GM19395 (cell line): ENCODE measurements at regions not wholly inside any gene's neighbourhood (a gene's known extent, or its start where the extent isn't known, plus 50 kb on each side); places are given as distances from the start of the nearest gene placed in this dataset.
"Not testable (repeated sequence)": the region's sequence is repeated elsewhere in the genome, so short reads cannot be mapped to it uniquely, and the experiment has no call there.

Experiments
- ATAC-seq: cut with Tn5 transposase; IDR thresholded peaks from one replicate; pipeline ENCODE4 v1.9.1; 2021; ENCODE audit warnings: mild to moderate bottlenecking, moderate library complexity; ENCODE audit not compliant: unreplicated experiment

DNA sequence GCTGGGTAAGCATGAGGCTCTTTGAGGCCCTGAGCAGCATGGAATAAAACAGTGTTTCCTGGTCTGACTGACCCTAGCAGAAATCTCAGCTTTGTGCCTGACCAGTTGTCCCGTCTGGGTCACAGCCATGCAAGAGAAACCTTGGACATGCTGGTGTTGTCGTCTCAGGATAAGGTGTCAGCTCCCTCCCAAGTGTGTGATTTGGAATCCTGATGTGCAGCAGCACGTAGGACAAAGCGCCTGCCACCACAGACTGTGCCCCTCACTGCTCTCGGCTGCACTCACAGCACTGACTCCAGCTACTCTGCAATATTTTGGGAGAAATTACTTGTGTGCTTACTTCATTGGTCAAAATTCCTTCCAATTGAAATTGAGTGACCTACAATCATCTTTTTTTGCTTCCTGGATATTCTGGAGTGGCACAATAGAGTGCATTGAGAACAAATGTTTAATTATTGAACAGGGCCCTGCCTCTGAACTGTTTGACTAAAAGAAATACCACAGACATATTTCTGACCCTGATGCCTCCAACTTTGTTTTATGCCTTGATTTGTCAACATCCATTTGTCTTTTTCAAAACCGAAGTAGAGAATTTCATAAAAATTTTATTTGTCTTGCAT, 352.4 kb downstream of the SOCS6 start:
- ATAC-seq = no peak

DNA sequence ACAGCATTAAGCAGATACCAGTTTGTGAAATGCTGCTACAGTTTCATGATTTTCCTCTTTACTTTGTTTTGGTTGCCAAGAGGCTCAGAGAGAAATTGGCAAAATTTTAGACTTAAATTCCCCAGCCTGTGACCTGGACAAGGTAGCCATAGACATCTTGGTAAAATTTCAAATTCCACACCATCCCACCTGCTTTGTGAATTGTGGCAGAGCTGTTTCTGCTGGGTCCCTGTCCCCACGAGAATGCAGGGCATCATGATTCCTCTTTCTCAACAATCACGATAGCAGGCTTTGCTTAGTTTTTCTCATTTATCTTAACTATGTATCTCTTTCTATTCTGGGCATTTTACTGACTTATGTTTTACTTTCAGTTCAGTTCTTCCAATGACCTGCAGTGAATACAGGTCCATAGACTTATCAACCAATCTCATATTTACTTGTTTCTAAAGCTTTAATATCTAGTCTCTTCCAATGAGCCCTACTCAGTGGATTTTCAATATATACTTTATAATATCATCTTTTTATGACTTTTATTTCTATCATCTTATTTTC, 351.6 kb downstream of the SOCS6 start:
- no peak for ATAC-seq

DNA sequence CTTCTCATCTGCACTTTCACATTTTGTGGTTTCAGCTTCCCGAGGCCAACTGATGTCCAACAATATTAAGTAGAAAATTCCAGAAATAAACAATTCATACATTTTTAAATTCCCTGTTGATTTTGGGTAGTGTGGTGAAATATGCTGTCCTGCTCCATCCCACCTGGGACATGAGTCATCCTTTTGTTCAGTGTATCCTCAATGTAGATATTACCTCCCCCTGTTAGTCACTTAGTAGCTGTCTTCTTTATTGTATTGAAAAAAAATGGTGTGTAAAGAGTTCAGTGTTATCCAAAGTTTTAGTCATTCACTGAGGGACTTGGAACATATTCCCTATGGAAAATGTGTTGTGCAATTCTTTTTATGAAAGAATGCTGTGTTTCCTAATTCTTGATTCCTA, 348.1 kb downstream of the SOCS6 start:
- no peak for ATAC-seq

DNA sequence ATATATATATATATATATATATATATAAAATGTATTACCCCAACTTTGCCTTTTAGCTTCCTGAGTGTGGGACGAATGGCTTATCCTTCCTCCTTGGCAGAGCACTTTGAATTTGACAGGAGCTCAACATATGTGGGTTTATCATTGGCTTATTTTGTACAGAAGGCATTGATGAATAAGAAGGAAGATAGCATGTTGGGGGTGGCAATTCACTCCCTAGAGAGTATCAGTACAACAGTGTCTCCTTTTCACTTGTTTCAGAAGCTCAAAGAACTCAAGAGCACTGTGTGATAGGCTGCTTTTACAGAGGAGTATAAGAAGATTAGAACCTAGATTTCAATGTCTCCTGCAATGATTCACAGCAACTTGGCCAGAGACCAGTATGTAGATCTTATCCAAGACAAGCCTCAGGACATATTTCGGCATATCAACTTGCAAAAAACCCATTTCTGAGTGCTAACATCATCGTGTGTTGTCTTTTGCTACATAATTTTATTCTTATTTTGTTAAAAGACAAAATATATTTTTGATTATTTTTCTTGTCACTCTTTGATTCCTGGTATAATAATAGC, 345.8 kb downstream of the SOCS6 start:
- ATAC-seq = no peak

DNA sequence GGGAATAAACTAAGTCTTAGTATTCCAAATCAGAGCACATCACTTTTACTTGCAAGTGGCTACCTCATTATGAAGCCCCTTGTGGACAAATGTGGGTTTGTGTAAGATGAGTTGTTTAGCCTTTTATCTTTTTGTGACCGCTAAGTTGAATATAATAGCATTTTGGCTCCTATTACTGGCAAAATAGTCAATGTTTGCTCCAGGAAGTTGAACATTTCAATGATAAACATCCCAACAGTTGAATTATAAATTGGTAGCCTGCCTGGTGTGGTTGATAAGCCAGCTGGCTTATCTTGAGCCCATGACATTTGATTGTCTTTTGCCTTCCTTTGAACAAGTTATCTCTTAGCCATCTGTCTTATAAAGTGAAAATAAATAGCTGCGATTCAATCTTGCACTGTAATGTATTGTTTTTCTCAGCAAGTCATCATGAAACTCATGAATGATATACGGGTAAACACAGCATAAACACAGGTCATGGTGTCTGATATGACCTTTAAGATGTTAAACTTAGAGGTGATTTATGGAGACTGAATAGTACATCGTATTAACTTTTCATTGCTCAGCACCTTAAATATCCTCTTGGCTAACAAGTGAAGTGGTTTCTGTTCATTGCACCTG, 338.4 kb downstream of the SOCS6 start:
- no peak for ATAC-seq

DNA sequence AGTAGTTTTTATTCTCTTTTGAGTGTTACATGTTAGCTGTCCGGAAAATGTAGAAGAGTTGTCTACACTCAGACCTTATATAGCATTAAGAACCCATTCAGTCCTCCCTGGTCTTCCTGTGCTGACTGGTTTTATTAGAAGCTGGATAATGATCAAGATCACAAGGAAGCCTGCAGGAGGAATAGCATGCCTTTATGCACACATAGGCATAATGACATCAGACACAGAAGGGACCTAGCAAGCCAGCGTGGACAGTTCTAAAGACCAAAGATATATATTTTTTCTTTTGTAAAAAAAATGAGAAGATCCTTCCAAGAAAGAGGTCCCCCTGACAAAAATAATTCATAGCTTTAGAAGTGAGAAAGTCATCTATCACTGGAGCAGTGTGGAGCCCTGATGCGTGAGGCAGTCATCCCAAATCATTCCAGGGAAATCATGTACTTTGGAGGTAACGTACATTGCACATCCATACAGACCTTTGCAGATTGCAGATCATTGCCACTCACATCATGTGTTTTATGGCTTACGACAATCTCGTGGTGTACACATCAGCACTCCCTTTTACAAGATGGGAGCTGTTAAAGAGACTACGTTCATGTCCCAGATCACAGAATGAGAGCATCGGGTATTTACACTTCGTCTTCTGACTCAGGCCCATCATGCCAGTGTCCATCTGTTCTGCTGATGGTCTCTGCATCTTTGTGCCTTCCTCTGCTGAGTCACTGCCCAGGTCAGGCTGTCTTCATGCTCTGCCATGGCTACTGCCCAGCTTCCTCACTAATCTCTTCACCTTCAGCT, 334.0 kb downstream of the SOCS6 start:
- ATAC-seq = no peak

DNA sequence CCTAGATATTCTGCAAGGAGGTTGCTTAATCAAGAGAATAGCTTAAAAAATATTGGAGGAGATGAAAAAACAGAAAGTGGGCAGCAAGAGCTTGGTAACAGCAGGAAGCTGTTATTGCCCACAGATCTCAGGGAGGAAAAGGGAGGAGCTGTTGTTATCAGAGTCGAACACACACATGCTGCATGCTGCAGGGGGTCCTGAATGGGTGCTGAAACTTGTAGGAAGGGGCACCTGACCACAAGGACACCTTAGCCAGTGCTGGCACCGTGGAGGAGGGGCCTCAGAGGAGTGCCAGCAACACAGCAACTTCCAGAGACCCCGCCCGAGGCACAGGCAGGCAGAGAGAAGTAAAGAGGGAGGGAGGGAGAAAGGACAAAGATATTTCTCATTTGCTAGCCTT, 332.9 kb downstream of the SOCS6 start:
- ATAC-seq = no peak

DNA sequence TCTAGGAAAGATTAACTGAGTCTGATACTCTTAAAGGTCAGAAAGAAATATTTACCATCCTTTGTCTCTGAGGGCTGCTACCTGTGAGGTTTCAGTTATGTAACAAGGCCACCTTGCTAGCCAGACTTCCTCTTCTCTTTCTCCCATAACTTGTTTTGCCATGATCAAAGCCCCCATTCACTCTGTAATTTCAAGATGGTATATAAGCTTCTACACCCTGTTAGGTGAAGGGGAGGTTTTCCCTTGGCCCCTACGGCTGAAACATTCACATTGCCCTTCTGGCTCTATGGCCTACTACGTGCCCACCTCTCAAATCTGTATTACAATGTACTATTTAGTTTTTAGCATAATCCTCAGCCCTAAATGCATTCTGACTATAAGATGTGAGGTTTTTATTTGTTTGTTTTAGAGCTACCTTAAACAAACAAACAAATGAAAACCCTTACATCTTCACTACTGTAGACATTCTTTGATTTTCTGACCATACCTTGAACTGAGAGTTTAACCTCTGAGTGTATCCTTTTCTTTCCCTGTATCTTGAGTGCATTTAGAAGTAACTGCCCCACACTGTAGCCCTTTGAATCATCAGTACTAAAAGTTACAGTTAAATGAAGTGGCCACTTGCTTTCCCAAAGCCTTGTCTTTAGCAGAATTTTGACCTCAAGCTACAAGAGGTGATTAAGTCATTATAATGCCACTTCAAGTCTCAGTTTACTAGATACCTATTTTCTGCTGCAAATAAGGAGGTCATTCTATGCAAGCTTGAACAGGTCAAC, 332.2 kb downstream of the SOCS6 start:
- ATAC-seq = no peak

DNA sequence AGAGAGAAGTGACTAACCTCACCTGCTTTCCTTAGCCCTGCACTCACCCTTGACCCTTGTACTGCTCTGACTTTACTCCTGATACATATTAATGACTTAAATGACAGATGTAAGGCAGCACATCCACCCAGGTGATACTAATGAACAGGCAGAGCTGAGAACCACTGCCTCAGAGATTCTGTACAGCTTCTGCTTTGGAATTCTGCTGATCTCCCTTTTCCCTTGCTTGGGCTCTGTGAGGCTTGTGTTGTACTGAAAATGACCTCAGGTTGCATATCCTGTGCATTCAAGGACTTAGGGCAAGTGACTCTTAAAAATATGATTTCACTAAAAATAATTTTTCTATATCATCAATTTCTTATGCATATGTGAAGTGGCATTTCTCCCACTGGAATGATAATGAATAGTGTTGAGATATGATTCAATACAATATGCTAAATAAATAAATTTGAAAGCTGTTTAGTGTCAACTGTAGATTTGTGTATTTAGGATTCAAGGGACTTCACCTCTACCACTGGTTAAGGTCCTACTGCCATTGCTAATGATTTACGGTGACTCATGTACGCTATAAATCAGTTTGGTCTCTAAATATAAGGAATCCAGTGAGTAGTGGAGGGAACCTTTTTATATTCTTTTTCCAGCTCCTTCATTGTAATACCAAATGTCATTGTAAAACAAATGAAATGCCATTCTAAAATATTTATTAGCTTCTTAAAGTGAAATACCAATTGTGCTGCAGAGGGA, 328.3 kb downstream of the SOCS6 start:
- no peak for ATAC-seq

DNA sequence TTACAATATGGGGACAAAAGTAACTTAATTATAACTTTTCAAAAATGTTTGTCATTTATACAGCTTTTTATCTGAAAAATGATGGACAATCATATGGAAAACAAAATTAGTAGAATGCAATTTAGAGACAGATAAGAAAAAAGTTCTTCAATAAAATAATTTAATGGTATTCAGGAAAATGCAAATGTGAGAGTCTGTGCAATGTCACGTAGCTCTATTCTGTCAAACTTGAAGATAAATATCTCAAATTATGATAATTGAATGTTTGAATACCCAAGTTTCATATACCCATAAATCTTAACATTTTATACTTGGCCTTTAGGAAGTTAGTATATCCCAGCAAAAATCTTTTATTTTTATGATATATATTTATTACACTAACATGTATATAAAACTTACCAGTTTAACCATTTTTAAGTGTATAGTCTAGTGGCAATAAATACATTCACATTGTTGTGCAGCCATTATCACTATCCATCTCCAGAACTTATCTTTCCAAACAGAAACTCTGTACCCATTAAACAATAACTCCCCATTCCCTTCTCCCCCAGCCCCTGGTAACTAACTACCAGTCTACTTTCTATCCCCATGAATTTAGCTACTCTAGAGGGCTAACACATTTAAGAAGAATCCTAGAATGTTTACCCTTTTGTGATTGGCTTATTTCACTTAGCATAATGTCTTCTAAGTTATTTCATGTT, 311.5 kb downstream of the SOCS6 start:
- no peak for ATAC-seq

DNA sequence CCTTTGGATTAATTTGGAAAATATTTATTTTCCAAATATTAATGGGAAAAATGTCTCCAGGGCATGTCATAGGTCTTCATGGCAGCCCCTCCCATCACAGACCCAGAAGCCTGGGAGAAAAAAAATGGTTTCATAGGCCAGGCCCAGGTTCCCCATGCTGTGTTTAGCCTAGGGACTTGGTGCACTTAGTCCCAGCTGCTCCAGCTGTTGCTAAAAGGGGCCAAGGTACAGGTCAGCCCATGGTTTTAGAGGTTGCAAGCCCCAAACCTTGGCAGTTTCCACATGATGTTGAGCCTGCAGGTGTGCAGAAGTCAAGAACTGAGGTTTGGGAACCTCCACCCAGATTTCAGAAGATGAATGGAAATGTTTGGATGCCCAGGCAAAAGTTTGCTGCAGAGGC, 309.6 kb downstream of the SOCS6 start:
- ATAC-seq = no peak

DNA sequence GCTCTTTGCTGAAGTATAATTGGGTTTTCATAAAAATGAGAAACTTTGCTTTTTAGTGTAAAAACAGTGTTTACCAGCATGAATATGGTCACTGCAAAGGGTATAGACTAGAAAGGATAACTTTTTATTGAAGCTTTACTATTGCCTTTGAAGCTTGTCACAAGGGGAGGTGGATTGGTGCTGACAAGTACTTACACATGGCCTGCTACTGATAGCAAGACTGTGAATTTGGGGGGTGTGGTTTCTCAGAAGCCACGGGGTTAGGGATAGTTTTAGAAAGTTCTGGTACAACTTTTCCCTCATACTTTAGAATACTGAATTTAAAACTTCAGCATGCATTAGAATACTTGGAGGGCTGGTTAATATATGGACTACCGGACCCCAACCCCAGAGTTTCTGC, 294.1 kb downstream of the SOCS6 start:
- no peak for ATAC-seq

DNA sequence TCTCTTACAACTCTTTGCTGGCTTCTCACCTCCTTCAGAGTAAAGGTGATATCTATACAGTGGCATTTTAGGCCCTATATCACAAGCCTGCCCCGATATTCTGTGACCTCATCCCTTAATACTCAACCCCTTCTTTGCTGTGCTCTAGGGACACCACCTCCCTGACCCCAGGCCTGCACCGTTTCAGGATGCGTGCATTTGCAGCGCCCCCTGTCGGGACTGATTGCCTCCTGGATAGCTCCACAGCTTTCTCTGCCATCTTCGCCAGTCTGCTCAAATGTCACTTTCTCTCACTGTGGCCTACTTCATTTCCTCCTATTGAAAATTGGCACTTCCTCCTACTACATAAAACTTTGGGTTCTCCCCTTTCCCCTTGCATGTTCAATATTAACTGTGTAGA, 289.6 kb downstream of the SOCS6 start:
- no peak for ATAC-seq

DNA sequence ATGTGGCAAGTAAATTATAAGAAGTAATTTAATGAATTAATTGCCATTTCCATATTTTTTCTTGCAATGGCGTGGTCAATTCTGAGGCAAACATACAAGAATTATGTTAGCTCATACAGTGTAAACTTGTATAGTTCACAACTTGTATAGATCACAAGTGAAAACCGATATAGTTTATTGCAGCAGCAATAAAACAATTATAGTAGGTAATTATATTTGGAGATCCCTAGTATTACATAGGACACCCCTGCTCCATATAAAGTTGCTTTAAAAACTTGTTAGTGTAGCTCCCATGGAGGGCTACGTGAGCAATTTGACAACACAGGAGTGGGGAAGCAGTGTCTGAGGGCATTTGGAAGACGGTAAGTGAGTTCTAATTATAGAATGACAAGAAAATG, 288.2 kb downstream of the SOCS6 start:
- no peak for ATAC-seq

DNA sequence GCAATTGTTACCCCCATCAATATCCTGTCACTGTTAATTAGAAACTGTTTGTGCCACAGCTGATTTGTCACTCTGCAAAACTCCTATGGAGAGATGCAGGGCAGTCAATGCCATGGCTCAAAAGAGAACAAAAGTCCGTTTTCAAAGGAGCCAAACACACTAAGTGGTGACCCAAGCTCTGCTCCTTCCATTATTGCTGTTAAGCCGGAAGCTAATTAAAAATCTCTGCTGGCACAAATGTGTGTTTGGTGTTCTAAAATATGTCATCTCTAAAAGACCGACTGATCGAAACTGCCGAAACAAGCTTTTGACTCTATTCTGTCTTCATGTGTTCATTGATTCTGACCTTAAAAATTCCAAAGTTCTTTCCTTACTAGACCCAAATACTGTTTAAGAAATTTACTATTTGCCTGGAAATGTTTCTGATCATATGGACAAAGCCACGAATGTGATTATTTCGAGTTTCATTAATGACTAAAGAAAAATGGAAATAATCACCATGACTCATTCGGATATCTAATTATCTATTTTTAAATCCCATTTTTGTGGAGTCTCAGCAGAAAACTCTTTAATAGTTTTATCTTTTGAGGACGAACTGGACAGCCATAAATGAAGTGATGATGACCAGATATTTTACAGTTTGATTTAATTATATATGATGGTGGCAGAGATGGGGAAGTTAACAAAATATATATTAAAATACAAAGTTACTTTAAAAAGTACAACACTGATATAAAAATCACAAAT, 287.6 kb downstream of the SOCS6 start:
- no peak for ATAC-seq

DNA sequence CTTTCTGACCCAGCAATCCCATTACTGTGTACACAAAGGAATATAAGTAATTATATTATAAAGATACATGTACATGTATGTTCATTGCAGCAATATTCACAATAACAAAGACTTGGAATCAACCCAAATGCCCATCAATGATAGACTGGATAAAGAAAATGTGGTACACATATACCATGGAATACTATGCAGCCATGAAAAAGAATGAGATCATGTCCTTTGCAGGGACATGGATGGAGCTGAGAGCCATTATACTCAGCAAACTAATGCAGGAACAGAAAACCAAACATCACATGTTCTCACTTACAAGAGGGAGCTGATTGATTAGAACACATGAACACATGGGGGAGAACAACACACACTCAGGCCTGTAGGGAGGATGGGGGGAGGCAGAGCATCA, 286.1 kb downstream of the SOCS6 start:
- not testable (repeated sequence) for ATAC-seq

DNA sequence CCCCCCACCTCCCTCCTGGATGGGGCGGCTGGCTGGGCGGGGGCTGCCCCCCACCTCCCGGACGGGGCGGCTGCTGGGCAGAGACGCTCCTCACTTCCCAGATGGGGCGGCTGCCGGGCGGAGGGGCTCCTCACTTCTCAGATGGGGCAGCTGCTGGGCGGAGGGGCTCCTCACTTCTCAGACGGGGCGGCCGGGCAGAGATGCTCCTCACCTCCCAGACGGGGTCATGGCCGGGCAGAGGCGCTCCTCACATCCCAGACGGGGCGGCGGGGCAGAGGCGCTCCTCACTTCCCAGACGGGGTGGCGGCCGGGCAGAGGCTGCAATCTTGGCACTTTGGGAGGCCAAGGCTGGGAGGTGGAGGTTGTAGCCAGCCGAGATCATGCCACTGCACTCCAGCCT, 280.8 kb downstream of the SOCS6 start:
- ATAC-seq = not testable (repeated sequence)

DNA sequence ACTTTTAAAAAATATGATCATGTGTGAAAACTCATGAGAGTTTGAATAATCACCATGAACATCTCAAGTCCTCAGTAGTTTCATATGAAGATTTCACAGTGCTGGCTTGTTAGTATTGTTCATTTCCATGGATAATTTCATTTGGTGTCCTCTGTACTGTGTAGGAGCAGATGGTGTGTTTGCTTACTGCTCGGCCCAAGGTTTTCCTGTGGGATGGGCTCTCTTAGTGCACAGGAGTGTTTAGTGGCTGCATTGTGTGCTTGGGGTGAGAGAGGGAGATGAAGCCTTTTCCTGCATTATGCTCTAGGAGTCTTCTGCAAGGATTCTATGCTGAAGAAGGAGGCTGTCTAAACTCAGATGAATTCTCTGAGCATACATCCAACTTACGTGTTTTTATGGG, 270.6 kb downstream of the SOCS6 start:
- no peak for ATAC-seq

DNA sequence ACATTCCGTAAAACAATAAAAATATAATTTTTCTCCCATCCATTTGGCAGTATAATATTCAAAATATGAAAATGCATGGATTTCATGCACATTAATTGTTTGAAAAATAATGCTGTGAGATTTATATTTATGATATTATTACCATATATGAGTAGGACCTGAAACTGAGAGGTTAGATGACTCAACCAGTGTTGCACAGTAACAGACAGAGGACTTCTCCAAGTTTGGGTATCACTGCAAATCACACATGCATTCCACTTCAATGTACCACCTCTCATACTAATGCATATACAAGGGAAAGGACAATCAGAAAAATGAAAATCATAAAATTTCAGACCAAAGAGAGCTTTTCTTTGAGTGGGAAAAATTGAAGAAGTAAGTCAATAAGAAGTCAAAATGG, 269.5 kb downstream of the SOCS6 start:
- no peak for ATAC-seq
